HL-60 (cell line): ENCODE measurements at regions not wholly inside any gene's neighbourhood (a gene's known extent, or its start where the extent isn't known, plus 50 kb on each side); places are given as distances from the start of the nearest gene placed in this dataset.

Experiments
- DNase-seq, 2 experiments: peaks; one replicate each; pipeline ENCODE4 v3.0.0-alpha.2; 2010 to 2020; ENCODE audit warnings: low read depth in 1 of 2, low spot score in 1 of 2
- H3K27ac ChIP-seq: fragments of 250-450 bp; sonication (Bioruptor Pico); replicated peaks from 2 replicates; pipeline ENCODE4 v1.5.1; 2020; ENCODE audit warnings: mild to moderate bottlenecking, moderate library complexity
- H3K27me3 ChIP-seq: fragments of 250-450 bp; sonication (Bioruptor Pico); 2 replicates; pipeline ENCODE4 v1.5.1; 2021; ENCODE audit warnings: mild to moderate bottlenecking, moderate library complexity; ENCODE audit not compliant: insufficient read depth, poor library complexity, severe bottlenecking
- H3K4me3 ChIP-seq: replicated peaks from 2 replicates; pipeline ENCODE4 v1.5.1; 2011; ENCODE audit warnings: mild to moderate bottlenecking, control low read depth, low read length; ENCODE audit not compliant: insufficient read depth
- GABPA ChIP-seq: IDR thresholded peaks from 2 replicates; pipeline ENCODE4 v1.6.1; 2012; ENCODE audit warnings: low read depth
- POLR2AphosphoS5 ChIP-seq: IDR thresholded peaks from 2 replicates; pipeline ENCODE4 v1.6.1; 2012; ENCODE audit warnings: low read depth
- REST ChIP-seq: IDR thresholded peaks from 2 replicates; pipeline ENCODE4 v1.6.1; 2012; ENCODE audit warnings: low read depth; ENCODE audit not compliant: insufficient replicate concordance
- SPI1 ChIP-seq: IDR thresholded peaks from 2 replicates; pipeline ENCODE4 v1.6.1; 2012; ENCODE audit warnings: low read depth, mild to moderate bottlenecking, borderline replicate concordance
- TF ChIP-seq, protein P1 (sequence below): IDR thresholded peaks from one replicate; pipeline ENCODE4 v1.5.1; 2011; ENCODE audit warnings: low read length, control low read depth, inconsistent platforms; ENCODE audit not compliant: insufficient read depth

- no peaks in the 10 kb centered on the region for H3K27me3 ChIP-seq
- no peak overlapping the region for H3K27ac ChIP-seq
- TF ChIP-seq GABPA = no peak
- no peak for TF ChIP-seq POLR2AphosphoS5
- TF ChIP-seq REST = no peak
- TF ChIP-seq SPI1 = no peak
- TF ChIP-seq, protein P1, sequence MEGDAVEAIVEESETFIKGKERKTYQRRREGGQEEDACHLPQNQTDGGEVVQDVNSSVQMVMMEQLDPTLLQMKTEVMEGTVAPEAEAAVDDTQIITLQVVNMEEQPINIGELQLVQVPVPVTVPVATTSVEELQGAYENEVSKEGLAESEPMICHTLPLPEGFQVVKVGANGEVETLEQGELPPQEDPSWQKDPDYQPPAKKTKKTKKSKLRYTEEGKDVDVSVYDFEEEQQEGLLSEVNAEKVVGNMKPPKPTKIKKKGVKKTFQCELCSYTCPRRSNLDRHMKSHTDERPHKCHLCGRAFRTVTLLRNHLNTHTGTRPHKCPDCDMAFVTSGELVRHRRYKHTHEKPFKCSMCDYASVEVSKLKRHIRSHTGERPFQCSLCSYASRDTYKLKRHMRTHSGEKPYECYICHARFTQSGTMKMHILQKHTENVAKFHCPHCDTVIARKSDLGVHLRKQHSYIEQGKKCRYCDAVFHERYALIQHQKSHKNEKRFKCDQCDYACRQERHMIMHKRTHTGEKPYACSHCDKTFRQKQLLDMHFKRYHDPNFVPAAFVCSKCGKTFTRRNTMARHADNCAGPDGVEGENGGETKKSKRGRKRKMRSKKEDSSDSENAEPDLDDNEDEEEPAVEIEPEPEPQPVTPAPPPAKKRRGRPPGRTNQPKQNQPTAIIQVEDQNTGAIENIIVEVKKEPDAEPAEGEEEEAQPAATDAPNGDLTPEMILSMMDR = no peak
- no peak overlapping the region for H3K4me3 ChIP-seq
- no peak for DNase-seq
These were observed 1464.6 kb upstream of the CELF4 start for GRCh38 chr18:39030124-39030655.

GRCh38 chr18:39025531-39025930 lies 1459.9 kb upstream of the CELF4 start:
- no peaks in the 10 kb centered on the region for H3K27me3 ChIP-seq
- no peak for DNase-seq
- no peak overlapping the region for H3K4me3 ChIP-seq
- no peak overlapping the region for H3K27ac ChIP-seq
- TF ChIP-seq, protein P1 = no peak
- TF ChIP-seq POLR2AphosphoS5 (no peak), SPI1 (no peak), GABPA (no peak), REST (no peak)

- no peak overlapping the region for H3K27ac ChIP-seq
- no peak for DNase-seq
- H3K4me3 ChIP-seq = no peak overlapping the region
- H3K27me3 ChIP-seq = no peaks in the 10 kb centered on the region
- TF ChIP-seq REST (no peak), GABPA (no peak), SPI1 (no peak), POLR2AphosphoS5 (no peak)
- TF ChIP-seq, protein P1 = no peak
These were observed 1454.4 kb upstream of the CELF4 start for GRCh38 chr18:39019989-39020388.
